SKM-1 (cell line): ENCODE measurements at regions not wholly inside any gene's neighbourhood (a gene's known extent, or its start where the extent isn't known, plus 50 kb on each side); places are given as distances from the start of the nearest gene placed in this dataset.
"Not testable (repeated sequence)": the region's sequence is repeated elsewhere in the genome, so short reads cannot be mapped to it uniquely, and the experiment has no call there.

ENCODE experiments used
- DNase-seq: peaks from one replicate; lab custom pipeline; 2025; ENCODE audit not compliant: unreplicated experiment; lab: John Stamatoyannopoulos, UW

DNA sequence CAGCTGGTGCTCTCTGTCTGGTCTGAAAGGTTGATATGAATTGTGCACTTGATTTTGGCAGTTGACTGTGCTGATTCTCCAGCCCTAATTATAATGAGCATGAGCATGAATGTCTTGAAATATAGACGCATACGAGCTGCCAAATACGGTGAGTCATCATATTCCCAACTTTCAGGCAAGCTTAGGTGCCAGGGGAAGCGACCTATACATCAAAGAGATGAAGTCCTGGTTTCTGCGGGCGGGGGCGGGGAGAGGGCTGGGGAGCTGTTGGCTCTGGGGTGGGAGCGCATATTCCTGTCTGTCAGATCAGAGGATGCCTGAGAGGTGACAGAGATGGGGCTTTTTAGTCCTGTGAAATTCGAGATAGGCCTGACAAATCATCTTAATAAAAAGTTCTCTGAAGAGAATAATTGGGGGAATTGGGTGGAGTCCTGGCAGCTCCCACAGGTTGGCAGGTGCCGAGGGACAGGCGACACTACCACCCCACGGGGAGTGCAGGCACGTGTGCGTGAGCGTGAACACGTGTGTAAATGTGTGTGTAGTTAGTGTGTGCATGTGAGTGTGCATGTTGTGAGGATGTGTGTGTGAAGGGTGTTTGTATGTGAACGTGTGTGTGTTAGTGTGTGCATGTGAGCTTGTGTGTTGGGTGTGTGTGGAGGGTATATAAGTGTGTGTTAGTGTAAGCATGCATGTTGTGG lies 865.3 kb downstream of the TBC1D22A start:
- DNase-seq: no peak

DNA sequence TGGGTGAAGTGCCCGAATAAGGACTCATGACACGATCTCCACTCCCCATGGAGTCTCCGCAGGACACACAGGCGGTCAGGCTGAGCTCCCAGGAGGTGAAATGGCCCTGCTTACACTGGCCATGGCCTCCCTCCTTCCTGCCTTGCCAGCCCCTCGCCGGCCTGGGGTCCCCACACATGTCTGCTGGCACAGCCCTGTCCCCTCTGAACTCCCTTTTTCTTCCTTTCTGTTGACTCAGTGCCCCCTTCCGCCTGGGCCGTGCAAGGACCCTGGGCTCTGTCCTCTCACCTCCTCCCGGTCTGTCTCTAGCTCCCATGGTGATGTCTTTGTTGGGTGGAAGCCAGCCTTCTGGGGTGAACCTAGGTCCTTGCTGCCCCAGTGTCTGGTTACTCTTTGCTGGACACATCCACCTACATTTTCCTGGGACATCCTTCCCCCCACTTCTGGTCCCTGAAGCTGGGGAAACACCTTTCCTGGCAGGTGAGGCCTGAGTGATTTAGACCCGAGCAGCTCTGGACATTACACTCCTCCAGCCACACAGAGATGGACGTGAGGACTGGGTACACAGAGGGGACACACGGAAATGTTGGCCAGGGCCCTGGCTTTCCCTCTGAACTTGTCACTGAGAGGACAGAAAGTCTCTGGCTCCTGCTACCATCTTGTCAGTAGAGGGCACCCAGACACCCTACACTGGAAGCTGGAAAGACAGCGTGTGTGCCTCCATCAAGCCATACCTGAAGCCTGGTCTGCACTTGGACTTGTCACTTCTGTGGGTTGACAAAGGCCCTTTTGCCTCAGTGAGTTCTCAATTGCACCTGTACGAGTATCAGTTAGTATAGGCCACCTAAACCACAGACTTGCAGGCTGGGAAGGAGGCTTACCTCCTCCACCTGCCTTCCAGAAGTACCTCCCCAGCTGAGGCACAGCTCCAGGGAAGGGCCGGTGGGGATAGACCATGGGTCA lies 864.3 kb downstream of the TBC1D22A start:
- no peak for DNase-seq

DNA sequence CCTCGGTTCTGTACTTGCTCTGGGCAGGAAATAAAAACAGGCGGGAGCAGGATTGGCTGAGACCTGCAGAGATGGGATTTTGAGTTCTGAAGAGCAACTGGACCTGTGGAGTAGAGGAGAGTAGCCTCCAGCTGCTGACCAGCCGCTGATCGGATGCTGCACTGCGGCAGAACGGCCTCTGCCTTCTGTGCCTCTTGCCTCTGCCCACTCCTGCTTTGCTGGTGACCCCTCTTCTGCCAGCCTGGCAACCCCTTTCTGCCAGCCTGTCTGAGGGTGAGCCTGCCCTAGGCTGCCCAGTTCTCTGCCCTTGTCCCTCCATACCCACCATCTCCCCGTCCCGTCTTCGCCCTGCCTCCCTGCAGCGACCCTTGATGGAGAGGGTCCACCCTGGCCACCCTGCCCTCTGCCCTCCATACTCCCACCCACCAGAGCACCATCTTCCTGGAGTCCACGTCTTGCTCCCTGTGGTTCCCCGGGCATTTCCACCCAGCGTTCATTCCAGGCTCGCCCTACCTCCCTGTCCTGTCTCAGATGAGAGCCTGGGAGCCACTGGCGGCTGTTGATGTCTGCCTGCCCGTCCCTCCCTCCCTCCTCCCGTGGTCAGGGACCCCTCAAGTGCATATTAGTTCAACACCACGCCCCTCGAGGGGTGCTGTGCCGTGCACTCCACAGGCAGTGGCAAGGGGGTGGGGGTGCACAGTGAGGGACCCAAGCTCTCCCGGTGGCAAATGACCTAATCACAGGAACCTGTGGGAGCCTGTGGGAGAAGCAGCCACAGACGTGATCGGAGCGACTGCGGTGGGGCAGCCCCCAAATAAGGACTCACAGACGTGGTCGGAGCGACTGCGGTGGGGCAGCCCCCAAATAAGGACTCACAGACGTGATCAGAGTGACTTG lies 863.3 kb downstream of the TBC1D22A start:
- DNase-seq: no peak

DNA sequence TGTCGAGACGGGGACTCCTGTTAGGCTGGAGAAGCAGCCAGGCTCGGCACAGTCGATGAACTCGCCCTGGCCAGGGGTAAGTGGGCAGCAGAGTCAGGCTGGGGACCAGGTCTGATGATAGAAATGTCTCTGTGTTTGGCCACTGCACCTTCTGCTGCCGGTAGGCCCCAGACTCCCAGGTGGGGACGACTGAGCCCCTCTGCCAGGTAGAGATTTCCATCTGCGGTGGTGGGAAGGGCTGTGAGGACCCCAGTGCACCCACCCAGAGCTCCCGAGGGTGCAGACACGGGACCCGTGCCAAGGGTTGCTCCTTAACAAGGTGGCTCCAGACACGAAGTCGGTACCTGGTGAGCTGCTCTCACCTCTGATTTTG lies 862.5 kb downstream of the TBC1D22A start:
- DNase-seq: no peak

DNA sequence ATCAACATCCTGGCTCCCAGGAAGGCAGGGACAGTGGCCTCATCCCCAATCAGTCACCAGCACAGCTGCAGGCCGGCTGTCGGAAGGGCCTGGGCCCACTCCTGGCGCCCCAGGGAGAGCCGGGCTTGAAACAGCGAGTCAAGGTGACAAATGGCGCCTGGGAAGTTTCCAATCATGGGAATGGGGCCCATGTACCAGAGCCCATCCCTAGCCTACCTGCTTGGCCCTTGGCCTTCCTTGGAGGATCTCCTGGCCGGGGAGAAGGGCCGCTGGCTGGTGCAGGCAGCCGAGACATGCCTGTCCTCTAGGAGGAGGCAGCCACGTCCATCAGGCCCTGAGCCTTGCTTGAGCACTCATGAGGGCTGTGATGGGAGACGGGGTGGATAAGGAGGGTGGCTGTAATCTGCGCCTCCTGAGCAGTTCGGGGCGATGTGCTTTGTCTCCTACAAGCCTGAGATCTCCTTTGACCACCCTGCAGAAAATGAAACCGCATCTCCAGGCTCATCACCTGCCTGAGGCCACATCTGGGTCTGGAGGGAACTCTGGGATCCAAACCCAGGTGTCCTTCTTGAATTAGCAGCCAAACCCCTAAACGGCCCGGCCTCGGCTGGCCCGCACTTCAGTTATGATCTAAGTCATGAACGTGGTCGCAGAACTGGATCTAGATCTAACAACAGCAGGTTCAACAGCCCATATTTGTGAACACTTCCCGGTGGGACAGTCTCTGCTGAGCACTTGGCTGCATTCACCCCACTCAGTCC lies 862.0 kb downstream of the TBC1D22A start:
- no peak for DNase-seq

DNA sequence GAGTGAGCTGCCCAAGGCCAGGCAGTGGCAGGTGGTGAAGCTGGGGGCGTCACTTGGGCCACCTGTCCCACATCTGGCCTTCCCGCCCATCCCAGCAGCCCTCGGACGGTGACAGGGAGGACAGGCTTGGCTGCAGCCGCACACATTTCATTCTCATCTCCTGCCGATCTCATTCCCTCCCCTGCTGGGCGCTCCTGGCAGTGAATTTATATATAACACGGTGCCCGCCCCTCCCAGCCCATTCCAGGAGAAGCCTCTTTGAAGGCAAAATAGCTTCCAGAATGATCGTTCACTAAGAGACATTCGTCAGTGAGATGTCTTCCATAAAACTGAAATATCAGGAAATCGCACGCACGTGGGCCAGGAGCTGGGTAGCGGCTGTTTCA lies 861.3 kb downstream of the TBC1D22A start:
- no peak for DNase-seq

DNA sequence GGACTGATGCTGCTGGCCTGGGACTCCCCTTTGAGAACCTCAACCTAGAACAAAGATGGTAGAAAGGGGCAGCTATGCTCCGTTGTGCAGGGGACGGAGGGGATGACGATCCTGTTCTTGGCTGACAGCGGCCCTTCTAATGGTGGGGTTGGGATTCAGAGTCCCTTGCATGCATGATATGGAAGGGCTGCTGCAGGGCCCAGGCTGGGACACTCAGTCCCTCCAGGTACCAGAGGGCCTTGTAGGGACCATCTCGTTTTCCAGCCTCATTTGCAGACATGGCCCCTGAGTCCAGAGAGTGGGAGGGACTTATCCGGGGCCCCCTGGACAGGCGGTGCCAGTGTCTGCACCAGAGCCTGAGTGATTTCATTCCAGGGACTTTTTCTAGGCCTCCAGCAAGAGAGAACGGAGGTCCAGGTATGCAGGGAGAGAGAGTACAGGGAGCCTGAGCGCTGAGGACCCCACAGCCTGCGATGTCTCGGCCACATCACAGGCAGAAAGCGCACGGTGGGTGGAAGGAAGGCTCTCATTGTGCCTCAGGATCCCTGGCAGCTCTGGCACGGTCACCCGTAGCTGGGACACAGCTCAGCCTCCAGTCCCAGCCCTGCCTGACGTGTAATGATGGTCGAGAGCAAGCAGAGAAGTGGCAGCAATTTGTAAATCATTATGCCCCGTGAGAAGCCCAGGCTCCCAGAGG lies 860.8 kb downstream of the TBC1D22A start:
- no peak for DNase-seq

DNA sequence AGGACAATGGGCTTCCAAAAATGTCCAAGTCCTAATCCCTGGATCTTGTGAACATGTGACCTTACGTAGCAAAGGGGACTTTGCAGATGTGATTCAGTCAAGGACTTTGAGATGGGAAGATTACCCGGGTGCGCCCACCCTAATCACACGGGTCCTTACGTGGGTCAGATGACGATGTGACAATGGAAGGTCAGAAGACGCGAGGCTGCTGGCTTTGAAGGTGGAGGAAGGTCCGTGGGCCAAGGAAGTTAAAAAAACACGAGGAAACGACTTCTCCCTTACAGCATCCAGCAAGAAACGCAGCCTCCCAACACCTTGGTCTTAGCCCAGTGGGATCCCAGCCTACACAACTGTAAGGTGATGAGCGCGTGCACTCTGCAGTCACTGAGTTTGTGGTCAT lies 860.1 kb downstream of the TBC1D22A start:
- no peak for DNase-seq

DNA sequence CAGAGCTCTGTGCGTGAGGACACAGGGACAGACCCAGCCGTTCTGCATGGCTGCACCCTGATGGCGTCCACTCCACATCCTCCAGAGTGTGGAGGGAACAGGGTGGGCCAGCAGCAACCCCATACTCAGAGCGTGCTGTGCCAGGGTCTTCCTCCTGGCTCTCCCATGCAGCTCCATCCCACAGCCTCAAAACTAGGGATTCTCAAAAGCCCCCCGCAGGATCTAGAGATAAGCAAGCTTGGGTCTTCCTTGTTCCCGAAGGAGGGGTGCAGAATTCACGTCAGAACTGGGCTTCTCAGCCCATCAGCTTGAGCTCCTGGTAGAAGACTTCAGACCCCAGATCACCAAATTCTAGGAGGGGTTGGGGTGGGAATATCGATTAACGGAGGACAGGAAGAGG lies 858.8 kb downstream of the TBC1D22A start:
- DNase-seq: no peak

DNA sequence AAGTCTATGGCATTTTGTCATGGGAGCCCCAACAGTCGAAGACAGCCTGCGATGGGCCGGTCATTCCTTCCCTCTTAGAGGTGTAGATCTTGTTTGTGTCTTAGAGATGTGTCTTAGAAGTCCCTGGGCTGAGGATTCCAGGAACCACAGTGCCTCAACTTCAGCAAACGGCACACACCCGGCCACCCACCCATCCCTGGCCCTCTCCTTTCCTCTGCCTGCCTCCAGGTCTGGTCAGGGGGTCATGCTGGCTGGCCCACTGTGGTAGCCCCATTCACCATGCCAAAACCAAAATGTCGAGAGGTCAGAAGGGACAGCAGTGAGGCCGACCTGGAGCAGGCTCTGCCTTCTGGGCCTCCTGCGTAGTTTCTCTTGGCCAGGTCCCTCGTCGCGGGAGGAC lies 857.9 kb downstream of the TBC1D22A start:
- no peak for DNase-seq

DNA sequence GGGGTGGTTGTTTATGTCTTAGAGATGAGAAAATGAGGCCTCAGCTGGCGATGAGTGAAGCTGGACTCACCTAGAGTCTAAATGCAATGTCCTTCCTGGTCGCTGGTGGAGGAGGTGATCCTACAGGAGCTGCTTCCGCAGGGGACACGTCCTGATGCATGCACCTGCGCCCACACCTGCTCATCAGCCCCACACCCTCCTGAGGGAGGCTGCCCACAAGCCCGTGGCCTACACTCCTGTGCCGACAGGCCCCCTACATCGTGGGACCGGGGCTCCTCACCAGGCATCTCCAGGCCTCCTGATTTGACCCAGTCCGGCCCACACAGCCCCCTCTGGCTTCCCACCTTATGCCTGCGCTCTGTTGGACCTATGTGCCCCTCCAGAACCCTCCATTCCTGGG lies 857.2 kb downstream of the TBC1D22A start:
- no peak for DNase-seq

DNA sequence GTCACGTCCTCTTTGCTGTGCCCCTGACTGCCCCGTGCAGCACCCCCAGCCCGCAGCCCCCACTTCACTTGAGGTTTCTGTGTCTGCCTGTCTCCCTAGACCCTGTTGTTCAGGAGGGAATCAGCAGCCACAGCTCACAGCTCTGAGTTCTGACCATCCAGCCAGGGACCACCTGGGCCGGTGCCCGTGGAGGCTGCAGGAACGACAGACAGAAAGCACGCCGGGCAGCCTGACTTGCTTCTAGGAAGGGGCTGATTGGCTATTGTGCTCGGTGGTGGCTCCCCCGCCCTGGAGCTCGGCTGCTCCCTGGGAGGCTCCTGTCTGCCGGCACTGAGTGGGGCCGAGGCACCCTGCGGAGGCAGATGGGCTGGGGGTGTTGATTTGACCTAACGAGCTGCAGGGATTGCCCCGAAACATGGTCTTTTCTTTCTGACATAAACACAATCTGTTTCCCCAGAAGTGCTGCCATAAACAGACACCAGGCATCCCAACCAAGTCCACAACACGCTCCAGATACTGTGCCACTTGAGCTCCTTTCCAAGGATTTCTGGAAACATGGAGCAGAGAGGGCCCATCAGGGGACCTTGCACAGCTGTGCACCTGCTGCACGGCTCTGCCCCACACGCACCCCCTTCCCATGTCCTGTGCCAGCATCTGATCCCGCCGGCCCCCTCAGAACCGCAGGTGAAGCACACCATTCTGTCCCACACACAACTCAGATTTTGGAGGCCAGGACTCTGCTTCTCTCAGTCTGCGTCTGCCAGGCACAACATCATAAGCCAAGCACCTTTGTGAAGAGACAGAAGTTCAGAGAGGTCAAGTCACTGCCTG lies 855.9 kb downstream of the TBC1D22A start:
- no peak for DNase-seq

DNA sequence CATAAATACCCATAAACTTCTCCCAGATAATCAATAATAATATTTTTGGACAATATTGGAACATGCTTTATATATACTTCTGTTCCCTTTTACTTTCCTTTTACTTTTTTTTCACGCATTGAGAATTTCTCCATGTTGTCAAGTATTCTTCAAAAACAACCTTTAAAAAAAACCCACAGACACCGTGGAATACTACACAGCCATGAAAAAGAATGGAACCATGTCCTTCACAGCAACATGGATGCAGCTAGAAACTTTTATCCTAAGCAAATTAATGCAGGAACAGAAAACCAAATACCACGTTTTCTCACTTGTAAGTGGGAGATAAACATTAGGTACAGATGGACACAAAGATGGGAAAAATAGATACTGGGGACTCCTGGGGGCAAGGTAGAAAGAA lies 854.7 kb downstream of the TBC1D22A start:
- no peak for DNase-seq

DNA sequence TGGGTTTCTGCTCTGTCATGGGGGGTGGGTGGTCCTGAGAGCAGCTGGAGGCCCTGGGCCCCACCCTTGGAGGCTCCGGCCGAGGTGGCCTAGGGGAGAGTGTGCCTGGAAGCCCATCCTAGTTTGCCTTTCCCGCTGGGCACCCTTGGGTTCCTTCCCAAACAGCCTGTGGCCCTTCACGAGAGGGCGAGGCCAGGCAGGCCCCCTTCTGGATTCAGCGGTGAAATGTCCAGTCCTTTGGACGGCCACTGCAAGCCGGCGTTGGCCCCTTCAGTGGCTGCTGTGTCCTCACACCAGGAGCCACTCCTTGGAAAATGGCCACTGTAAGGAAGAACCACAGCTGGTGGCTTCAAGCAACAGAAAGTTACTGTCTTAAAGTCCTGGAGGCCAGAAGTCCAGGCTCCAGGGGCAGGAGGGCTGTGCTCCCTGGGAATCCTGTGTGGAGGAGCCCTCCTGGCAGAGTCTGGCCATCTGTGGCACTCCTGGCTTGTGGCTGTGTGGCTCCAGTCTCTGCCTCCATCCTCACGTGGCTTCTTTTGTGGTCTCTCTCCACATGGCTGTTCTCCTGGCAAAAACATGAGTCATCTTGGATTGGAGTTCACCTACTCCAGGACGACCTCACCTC lies 854.1 kb downstream of the TBC1D22A start:
- no peak for DNase-seq

DNA sequence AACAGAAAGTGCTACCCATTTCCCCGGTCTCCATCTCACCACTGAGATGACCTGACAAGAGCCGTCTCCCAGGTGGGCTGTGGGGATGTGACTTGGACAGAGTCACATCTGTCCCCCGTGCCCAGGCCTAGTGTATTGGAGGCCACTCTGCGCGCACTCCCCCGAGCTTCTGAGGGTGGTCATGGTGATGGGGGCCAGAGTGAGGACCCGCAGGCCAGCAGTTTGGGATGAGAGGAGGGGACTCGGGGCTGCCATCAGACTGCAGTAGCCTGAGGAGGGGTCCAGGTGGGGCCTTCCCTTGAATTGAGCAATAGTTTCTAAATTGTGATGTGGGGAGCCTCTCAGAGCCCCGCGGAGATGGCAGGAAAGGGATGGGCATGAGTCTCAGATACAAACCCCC lies 852.6 kb downstream of the TBC1D22A start:
- no peak for DNase-seq

DNA sequence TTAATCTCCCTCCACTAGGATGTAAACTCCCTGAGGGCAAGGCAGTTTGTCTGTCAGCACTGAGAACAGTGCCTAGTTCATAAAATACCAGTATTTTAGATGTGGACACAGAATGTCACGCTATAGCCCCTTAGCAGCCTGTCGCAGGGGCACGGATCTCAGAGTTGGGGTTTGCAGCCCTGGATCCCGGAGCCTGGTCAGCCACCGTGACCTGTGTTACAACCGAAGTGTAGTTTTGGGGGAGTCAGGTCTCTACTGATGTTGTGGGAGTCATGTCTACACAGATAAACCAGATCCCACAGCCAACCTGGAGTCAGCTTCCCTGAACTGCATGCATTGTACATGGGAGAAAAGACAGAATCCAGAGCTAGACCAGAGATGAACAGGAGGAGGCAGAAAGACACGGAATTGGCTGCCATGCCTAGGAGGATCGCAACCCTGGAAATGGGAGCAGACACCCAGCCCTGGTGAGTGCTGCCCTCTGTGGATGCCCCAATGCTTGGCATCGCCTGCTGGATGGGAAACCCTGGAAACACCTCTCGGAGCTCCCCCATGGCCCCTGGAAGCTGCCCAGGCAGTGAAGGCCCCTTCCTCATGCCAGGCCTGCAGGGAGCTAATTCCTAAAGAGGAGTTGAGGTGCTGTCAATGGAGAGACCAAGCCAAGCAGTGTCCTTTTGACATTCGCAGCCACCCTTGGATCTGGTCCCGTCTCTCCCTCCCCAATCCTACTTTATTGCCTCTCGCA lies 851.3 kb downstream of the TBC1D22A start:
- no peak for DNase-seq

DNA sequence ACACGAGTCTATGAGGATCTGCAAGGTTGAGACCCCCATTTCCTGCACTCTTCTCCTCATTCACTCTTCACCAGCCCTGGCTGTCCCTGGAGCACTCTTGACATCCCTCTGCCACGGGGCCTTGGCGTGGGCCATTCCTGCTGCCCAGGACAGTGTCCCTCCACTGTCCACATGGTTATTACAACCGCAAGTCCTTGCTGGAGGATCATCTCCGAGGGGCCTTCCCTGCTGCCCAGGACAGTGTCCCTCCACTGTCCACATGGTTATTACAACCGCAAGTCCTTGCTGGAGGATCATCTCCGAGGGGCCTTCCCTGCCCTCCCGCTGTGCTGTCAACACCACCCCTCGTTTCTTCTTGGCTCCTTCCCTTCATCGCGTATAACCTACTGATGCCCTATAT lies 850.7 kb downstream of the TBC1D22A start:
- not testable (repeated sequence) for DNase-seq

DNA sequence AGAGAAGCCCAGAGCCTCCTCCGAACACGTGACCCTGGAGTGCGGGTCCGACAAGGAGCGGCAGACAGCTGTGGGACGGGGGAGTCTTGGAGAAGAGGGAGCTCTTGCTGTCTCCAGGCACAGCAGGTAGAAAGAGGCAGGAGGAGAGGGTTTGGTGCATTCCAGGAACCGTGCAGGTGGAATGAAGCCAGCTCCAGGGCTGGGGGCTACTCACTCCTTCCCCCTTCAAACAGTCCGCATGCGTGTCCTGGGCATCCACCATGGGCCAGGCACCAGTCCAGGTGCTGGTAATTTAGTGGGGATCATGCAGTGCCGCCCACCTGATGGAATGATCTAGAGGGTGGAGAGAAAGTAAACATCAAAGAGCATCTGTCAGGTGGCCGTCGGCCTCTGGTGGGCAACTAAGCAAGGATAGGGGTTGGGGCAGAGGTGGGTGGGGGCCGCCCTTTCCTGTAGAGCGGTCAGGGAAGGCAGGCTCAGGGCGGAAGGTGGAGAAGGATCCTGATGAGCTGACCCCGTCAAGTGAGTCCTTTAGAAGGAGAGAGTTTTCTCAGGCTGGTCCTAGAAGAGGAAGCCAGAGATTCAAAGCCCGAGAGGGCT lies 850.0 kb downstream of the TBC1D22A start:
- no peak for DNase-seq
